ENCODE measurements at regions not wholly inside any gene's neighbourhood (a gene's known extent, or its start where the extent isn't known, plus 50 kb on each side); places are given as distances from the start of the nearest gene placed in this dataset.

DNA sequence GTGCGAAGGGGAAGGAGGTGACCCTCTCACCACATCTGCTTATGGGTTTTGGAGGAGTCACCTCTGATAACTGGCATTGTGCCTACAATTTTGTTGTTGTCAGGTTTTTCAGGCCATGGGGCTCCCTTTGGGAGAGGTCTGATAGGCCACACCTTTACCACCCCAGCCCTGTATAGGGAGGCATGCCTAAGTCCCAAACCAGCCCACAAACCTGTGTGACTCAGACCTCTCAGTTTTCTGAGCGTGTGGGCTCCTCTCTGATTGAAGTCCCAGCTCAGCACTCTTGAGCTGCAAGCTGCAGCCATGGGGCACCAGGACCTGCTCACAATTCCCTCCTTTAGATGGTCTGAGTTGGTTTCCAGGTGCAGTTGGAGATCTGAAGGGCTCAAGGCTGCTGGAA is 1429.3 kb upstream of the TMEM132C start:
- TF ChIP-seq, protein P1, sequence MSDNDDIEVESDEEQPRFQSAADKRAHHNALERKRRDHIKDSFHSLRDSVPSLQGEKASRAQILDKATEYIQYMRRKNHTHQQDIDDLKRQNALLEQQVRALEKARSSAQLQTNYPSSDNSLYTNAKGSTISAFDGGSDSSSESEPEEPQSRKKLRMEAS (IDR thresholded peaks at IDR 0.05), result no peak
- no peak for TF ChIP-seq TAF1 (IDR thresholded peaks at IDR 0.05; ENCODE audit: low read depth)
